ENCODE measurements at regions not wholly inside any gene's neighbourhood (a gene's known extent, or its start where the extent isn't known, plus 50 kb on each side); places are given as distances from the start of the nearest gene placed in this dataset.

GRCh38 chr17:77563439-77564102 lies 394.9 kb upstream of the TNRC6C start:
- no peak overlapping the region for H3K27ac Mint-ChIP-seq
- peak in 1 of 2 donors; percentile 25 for ATAC-seq

GRCh38 chr17:77564278-77564920 lies 394.1 kb upstream of the TNRC6C start:
- DNase-seq (ENCODE audit: low spot score) (no peak), ATAC-seq (peak in 1 of 2 donors; percentile 24)
- H3K27me3 Mint-ChIP-seq, result peaks cover 0 to 7% of the 10 kb centered on the region in 2 donors
- no peaks in the 10 kb centered on the region for H3K4me1 Mint-ChIP-seq (ENCODE audit: low read depth in 2 of 2)
- no peaks in the 10 kb centered on the region for H3K9me3 Mint-ChIP-seq
- H3K27ac Mint-ChIP-seq, result no peak overlapping the region
- no peaks in the 10 kb centered on the region for H3K36me3 Mint-ChIP-seq
- H3K4me3 Mint-ChIP-seq, result no peak overlapping the region

More at GRCh38 chr17:77563439-77564102, 394.9 kb upstream of the TNRC6C start:
- Mint-ChIP-seq H3K4me3 (no peak overlapping the region), H3K4me1 (ENCODE audit: low read depth in 2 of 2) (no peaks in the 10 kb centered on the region), H3K9me3 (no peaks in the 10 kb centered on the region), H3K36me3 (no peaks in the 10 kb centered on the region), H3K27me3 (peaks cover 0 to 6% of the 10 kb centered on the region in 2 donors)
- no peak for DNase-seq (ENCODE audit: low spot score)

GRCh38 chr17:77565166-77565565 lies 393.3 kb upstream of the TNRC6C start:
- DNase-seq (ENCODE audit: low spot score) (no peak), ATAC-seq (peak in 1 of 2 donors; percentile 50)
- Mint-ChIP-seq H3K27me3 (peaks cover 0 to 2% of the 10 kb centered on the region in 2 donors), H3K27ac (no peak overlapping the region), H3K4me3 (no peak overlapping the region), H3K9me3 (no peaks in the 10 kb centered on the region), H3K36me3 (no peaks in the 10 kb centered on the region), H3K4me1 (ENCODE audit: low read depth in 2 of 2) (no peaks in the 10 kb centered on the region)

- H3K36me3 Mint-ChIP-seq, result no peaks in the 10 kb centered on the region
- no peak overlapping the region for H3K27ac Mint-ChIP-seq
- ATAC-seq, result no peak
- peaks cover under 1 to 2% of the 10 kb centered on the region in 2 donors for H3K27me3 Mint-ChIP-seq
- DNase-seq (ENCODE audit: low spot score), result no peak
- no peak overlapping the region for H3K4me3 Mint-ChIP-seq
- H3K4me1 Mint-ChIP-seq (ENCODE audit: low read depth in 2 of 2), result no peaks in the 10 kb centered on the region
- H3K9me3 Mint-ChIP-seq, result no peaks in the 10 kb centered on the region
Observed at GRCh38 chr17:77566151-77566550, 392.4 kb upstream of the TNRC6C start.

- H3K9me3 Mint-ChIP-seq, result no peaks in the 10 kb centered on the region
- peaks cover 5% of the 10 kb centered on the region in 2 donors for H3K27me3 Mint-ChIP-seq
- no peak overlapping the region for H3K27ac Mint-ChIP-seq
Observed at GRCh38 chr17:77566566-77567138, 391.9 kb upstream of the TNRC6C start.

GRCh38 chr17:77568540-77568939 lies 390.0 kb upstream of the TNRC6C start:
- ATAC-seq (no peak), DNase-seq (ENCODE audit: low spot score) (no peak)
- Mint-ChIP-seq H3K27ac (no peak overlapping the region), H3K9me3 (no peaks in the 10 kb centered on the region), H3K36me3 (no peaks in the 10 kb centered on the region), H3K4me3 (no peak overlapping the region), H3K4me1 (ENCODE audit: low read depth in 2 of 2) (peaks cover 8 to 11% of the 10 kb centered on the region in 2 donors), H3K27me3 (peaks cover 14 to 17% of the 10 kb centered on the region in 2 donors)

More at GRCh38 chr17:77566566-77567138, 391.9 kb upstream of the TNRC6C start:
- ATAC-seq (no peak), DNase-seq (ENCODE audit: low spot score) (no peak)
- Mint-ChIP-seq H3K4me1 (ENCODE audit: low read depth in 2 of 2) (peaks cover 4% of the 10 kb centered on the region in 2 donors), H3K4me3 (no peak overlapping the region), H3K36me3 (no peaks in the 10 kb centered on the region)

GRCh38 chr17:77569846-77570564 lies 388.5 kb upstream of the TNRC6C start:
- Mint-ChIP-seq H3K36me3 (no peaks in the 10 kb centered on the region), H3K27ac (no peak overlapping the region), H3K4me3 (no peak overlapping the region), H3K27me3 (peaks cover 17 to 18% of the 10 kb centered on the region in 2 donors), H3K4me1 (ENCODE audit: low read depth in 2 of 2) (peaks cover 8 to 11% of the 10 kb centered on the region in 2 donors), H3K9me3 (no peaks in the 10 kb centered on the region)
- DNase-seq (ENCODE audit: low spot score) (no peak), ATAC-seq (no peak)

GRCh38 chr17:77570565-77570898 lies 388.0 kb upstream of the TNRC6C start:
- H3K4me1 Mint-ChIP-seq (ENCODE audit: low read depth in 2 of 2), result peaks cover 8 to 11% of the 10 kb centered on the region in 2 donors
- no peak overlapping the region for H3K4me3 Mint-ChIP-seq
- no peaks in the 10 kb centered on the region for H3K9me3 Mint-ChIP-seq
- DNase-seq (ENCODE audit: low spot score) (no peak), ATAC-seq (no peak)
- peaks cover 18 to 19% of the 10 kb centered on the region in 2 donors for H3K27me3 Mint-ChIP-seq
- no peak overlapping the region for H3K27ac Mint-ChIP-seq
- H3K36me3 Mint-ChIP-seq, result no peaks in the 10 kb centered on the region

GRCh38 chr17:77571155-77571981 lies 387.1 kb upstream of the TNRC6C start:
- Mint-ChIP-seq H3K4me1 (ENCODE audit: low read depth in 2 of 2) (peaks cover 8 to 11% of the 10 kb centered on the region in 2 donors), H3K4me3 (peak overlapping the region; percentile 66), H3K27ac (no peak overlapping the region), H3K27me3 (peaks cover 18 to 23% of the 10 kb centered on the region in 2 donors), H3K9me3 (no peaks in the 10 kb centered on the region), H3K36me3 (no peaks in the 10 kb centered on the region)
- ATAC-seq (no peak), DNase-seq (ENCODE audit: low spot score) (no peak)

GRCh38 chr17:77572065-77572601 lies 386.4 kb upstream of the TNRC6C start:
- peak overlapping the region; percentile 66 for H3K4me3 Mint-ChIP-seq
- peaks cover 18 to 23% of the 10 kb centered on the region in 2 donors for H3K27me3 Mint-ChIP-seq
- no peak for ATAC-seq
- no peaks in the 10 kb centered on the region for H3K36me3 Mint-ChIP-seq
- no peaks in the 10 kb centered on the region for H3K9me3 Mint-ChIP-seq
- DNase-seq (ENCODE audit: low spot score), result no peak
- H3K27ac Mint-ChIP-seq, result no peak overlapping the region
- peaks cover 8 to 11% of the 10 kb centered on the region in 2 donors for H3K4me1 Mint-ChIP-seq (ENCODE audit: low read depth in 2 of 2)

- Mint-ChIP-seq H3K9me3 (no peaks in the 10 kb centered on the region), H3K36me3 (no peaks in the 10 kb centered on the region), H3K27me3 (peaks cover 18 to 23% of the 10 kb centered on the region in 2 donors), H3K4me1 (ENCODE audit: low read depth in 2 of 2) (peaks cover 8 to 11% of the 10 kb centered on the region in 2 donors), H3K27ac (no peak overlapping the region), H3K4me3 (peak overlapping the region; percentile 15)
- no peak for ATAC-seq
- DNase-seq (ENCODE audit: low spot score), result no peak
Observed at GRCh38 chr17:77572851-77573250, 385.7 kb upstream of the TNRC6C start.

- peaks cover 7 to 18% of the 10 kb centered on the region in 2 donors for H3K27me3 Mint-ChIP-seq
- DNase-seq (ENCODE audit: low spot score) (no peak), ATAC-seq (no peak)
- H3K36me3 Mint-ChIP-seq, result no peaks in the 10 kb centered on the region
- no peaks in the 10 kb centered on the region for H3K9me3 Mint-ChIP-seq
- H3K4me3 Mint-ChIP-seq, result no peak overlapping the region
- no peak overlapping the region for H3K27ac Mint-ChIP-seq
- peaks cover 0 to 5% of the 10 kb centered on the region in 2 donors for H3K4me1 Mint-ChIP-seq (ENCODE audit: low read depth in 2 of 2)
Observed at GRCh38 chr17:77577491-77577890, 381.0 kb upstream of the TNRC6C start.

GRCh38 chr17:77579131-77579530 lies 379.4 kb upstream of the TNRC6C start:
- H3K9me3 Mint-ChIP-seq, result no peaks in the 10 kb centered on the region
- H3K27ac Mint-ChIP-seq, result no peak overlapping the region
- no peak overlapping the region for H3K4me3 Mint-ChIP-seq
- peaks cover 0 to 3% of the 10 kb centered on the region in 2 donors for H3K4me1 Mint-ChIP-seq (ENCODE audit: low read depth in 2 of 2)
- ATAC-seq (no peak), DNase-seq (ENCODE audit: low spot score) (no peak)
- no peaks in the 10 kb centered on the region for H3K36me3 Mint-ChIP-seq
- H3K27me3 Mint-ChIP-seq, result peaks cover 0 to 14% of the 10 kb centered on the region in 2 donors
